GM12864 (cell line): ENCODE measurements at regions not wholly inside any gene's neighbourhood (a gene's known extent, or its start where the extent isn't known, plus 50 kb on each side); places are given as distances from the start of the nearest gene placed in this dataset.

Source experiments
- DNase-seq: peaks from one replicate; pipeline ENCODE4 v3.0.0-alpha.2; 2011; ENCODE audit warnings: low read depth
- H3K4me3 ChIP-seq: 2 replicates; pipeline ENCODE4 v1.5.1; 2011; ENCODE audit warnings: mild to moderate bottlenecking, low read depth, low read length, control low read depth
- TF ChIP-seq, protein P1 (sequence below): IDR thresholded peaks from 2 replicates; pipeline ENCODE4 v1.5.1; 2011; ENCODE audit warnings: low read depth, mild to moderate bottlenecking, moderate library complexity, low read length, control low read depth, inconsistent platforms; ENCODE audit errors: missing control alignments

- no peak overlapping the region for H3K4me3 ChIP-seq
- TF ChIP-seq, protein P1, sequence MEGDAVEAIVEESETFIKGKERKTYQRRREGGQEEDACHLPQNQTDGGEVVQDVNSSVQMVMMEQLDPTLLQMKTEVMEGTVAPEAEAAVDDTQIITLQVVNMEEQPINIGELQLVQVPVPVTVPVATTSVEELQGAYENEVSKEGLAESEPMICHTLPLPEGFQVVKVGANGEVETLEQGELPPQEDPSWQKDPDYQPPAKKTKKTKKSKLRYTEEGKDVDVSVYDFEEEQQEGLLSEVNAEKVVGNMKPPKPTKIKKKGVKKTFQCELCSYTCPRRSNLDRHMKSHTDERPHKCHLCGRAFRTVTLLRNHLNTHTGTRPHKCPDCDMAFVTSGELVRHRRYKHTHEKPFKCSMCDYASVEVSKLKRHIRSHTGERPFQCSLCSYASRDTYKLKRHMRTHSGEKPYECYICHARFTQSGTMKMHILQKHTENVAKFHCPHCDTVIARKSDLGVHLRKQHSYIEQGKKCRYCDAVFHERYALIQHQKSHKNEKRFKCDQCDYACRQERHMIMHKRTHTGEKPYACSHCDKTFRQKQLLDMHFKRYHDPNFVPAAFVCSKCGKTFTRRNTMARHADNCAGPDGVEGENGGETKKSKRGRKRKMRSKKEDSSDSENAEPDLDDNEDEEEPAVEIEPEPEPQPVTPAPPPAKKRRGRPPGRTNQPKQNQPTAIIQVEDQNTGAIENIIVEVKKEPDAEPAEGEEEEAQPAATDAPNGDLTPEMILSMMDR, result no peak
- no peak for DNase-seq
Measured at GRCh38 chr13:40075281-40075680, 419.8 kb downstream of the COG6 start.

DNA sequence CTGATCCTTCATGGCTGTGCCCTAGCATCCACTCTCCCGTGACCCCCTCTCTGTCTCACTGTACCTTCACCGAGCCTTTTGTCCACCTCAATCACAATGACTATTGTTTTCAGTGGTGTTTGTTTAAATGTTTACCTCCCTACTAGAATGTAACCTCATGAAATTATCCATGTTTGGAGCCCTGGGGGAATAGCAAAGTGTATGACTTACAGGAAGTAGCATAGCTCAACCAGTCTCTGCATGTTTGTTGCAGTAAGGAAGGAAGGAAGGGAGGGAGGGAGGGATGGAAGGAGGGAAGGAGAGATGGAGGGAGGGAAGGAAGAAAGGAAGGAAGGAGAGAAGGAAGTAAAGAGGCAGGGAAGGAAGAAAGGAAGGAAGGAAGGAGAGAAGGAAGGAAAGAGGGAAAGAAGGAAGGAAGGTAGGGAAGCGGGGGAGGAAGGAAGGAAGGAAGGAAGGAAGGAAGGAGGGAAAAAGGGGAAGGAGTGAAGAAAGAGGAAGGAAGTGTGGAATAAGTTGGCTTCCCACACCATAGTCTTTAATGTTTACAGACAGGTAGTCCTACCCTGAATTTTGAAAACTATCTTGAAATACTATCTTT lies 421.4 kb downstream of the COG6 start:
- H3K4me3 ChIP-seq, result no peak overlapping the region
- DNase-seq, result no peak
- TF ChIP-seq, protein P1, result no peak

- DNase-seq, result no peak
- TF ChIP-seq, protein P1, result no peak
- no peak overlapping the region for H3K4me3 ChIP-seq
Measured at GRCh38 chr13:40077396-40078027, 422.1 kb downstream of the COG6 start.

DNA sequence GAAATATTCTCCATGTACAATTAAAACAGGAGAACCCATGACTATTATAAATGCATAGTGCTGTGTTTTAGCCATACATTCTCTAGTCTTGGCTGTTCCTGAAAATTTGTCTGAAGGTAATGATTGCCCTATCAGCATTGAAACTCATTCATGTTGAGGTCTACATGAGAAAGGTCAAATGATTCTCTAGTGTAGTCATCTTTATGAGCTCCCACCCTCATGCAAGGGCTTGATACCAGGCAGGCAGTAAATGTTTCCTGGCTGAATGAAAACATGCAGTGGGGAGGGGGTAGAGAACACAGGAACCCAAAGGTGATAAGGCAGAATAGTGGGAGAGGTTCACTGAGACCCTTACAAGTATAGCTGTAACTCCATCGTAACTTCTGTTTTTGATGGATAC lies 424.3 kb downstream of the COG6 start:
- H3K4me3 ChIP-seq, result no peak overlapping the region
- TF ChIP-seq, protein P1, result no peak
- DNase-seq, result no peak

DNA sequence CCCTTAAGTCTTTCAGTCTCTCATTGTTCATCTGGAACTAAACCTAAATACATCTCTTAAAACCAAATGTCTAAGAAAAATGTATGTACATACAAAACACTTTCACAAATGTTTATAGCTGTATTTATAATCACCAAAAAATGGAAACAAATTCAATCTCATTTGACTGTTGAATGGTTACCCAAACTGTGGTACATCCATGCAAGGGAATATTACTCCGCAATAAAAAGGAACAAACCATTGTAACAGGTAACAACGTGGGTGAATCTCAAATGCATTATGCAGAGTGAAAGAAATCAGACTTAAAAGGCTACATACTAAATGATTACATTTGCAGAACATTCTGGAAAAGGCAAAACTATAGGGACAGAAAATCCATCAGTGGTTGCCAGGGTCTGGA lies 425.2 kb downstream of the COG6 start:
- DNase-seq, result no peak
- TF ChIP-seq, protein P1, result no peak
- H3K4me3 ChIP-seq, result no peak overlapping the region

- no peak overlapping the region for H3K4me3 ChIP-seq
- no peak for DNase-seq
- TF ChIP-seq, protein P1, result no peak
Measured at GRCh38 chr13:40082639-40083038, 427.2 kb downstream of the COG6 start.

- TF ChIP-seq, protein P1, result no peak
- H3K4me3 ChIP-seq, result no peak overlapping the region
- DNase-seq, result no peak
Measured at GRCh38 chr13:40083841-40084240, 428.4 kb downstream of the COG6 start.
